GM13976 (cell line): ENCODE measurements at regions not wholly inside any gene's neighbourhood (a gene's known extent, or its start where the extent isn't known, plus 50 kb on each side); places are given as distances from the start of the nearest gene placed in this dataset.

Experiments used
- DNase-seq: peaks from one replicate; pipeline ENCODE4 v3.0.0; 2012; ENCODE audit warnings: low spot score
- in situ Hi-C: fragments of 300-500 bp; cut with MboI; formaldehyde crosslinking; loops from one replicate; pipeline ENCODE4 v1.12.0; 2022; ENCODE audit warnings: low sequenced_read_pairs, mixed read lengths, inconsistent platforms; ENCODE audit not compliant: unreplicated experiment
- TF ChIP-seq, protein P1 (sequence below): IDR thresholded peaks from 2 replicates; pipeline ENCODE4 v1.5.1; 2012; ENCODE audit warnings: borderline replicate concordance, mild to moderate bottlenecking; ENCODE audit not compliant: insufficient read depth; ENCODE audit errors: extremely low read depth, missing control alignments, control extremely low read depth

DNA sequence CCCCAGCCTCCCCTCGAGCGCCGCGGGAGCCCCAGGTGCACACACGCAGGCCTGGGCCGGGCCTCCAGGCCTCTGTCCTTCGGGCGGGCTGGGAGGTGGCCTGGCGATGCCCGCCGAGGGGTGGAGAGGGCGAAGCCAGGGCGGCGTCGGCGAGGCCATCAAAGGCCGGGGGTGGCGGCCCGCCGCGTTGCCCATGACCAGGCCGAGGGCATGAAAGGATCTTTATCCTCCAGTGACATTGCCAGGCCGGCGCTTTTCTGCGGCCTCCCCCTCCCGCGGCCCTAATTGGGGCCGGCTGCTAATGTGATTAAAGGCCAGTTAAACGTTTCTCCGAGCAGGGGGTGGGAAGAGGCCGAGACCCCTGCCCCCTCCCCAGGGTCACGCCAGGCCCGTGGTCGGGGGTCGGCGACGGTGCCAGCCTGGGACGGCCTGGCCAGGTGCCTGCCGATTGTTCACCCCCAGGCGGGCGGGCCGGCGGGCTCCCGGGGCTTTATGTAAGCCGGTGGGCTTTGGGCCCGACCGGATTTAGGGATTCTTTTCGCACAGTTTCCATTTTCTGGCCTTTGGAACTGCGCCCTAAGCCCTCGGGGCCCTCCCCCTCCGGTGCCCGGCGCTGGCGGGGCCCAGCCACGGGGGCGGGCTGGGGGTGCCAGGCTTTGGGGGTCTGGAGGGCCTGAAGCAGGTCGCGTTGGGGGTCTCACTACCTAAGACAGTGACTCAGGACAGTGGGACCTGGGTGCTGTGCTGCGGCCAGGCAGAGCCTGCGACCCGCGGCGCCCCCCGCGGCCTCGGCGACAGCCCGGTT, 103.2 kb upstream of the DIO3 start:
- DNase-seq: no peak
- in situ Hi-C loops: no loop called here
- TF ChIP-seq, protein P1, sequence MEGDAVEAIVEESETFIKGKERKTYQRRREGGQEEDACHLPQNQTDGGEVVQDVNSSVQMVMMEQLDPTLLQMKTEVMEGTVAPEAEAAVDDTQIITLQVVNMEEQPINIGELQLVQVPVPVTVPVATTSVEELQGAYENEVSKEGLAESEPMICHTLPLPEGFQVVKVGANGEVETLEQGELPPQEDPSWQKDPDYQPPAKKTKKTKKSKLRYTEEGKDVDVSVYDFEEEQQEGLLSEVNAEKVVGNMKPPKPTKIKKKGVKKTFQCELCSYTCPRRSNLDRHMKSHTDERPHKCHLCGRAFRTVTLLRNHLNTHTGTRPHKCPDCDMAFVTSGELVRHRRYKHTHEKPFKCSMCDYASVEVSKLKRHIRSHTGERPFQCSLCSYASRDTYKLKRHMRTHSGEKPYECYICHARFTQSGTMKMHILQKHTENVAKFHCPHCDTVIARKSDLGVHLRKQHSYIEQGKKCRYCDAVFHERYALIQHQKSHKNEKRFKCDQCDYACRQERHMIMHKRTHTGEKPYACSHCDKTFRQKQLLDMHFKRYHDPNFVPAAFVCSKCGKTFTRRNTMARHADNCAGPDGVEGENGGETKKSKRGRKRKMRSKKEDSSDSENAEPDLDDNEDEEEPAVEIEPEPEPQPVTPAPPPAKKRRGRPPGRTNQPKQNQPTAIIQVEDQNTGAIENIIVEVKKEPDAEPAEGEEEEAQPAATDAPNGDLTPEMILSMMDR: no peak

DNA sequence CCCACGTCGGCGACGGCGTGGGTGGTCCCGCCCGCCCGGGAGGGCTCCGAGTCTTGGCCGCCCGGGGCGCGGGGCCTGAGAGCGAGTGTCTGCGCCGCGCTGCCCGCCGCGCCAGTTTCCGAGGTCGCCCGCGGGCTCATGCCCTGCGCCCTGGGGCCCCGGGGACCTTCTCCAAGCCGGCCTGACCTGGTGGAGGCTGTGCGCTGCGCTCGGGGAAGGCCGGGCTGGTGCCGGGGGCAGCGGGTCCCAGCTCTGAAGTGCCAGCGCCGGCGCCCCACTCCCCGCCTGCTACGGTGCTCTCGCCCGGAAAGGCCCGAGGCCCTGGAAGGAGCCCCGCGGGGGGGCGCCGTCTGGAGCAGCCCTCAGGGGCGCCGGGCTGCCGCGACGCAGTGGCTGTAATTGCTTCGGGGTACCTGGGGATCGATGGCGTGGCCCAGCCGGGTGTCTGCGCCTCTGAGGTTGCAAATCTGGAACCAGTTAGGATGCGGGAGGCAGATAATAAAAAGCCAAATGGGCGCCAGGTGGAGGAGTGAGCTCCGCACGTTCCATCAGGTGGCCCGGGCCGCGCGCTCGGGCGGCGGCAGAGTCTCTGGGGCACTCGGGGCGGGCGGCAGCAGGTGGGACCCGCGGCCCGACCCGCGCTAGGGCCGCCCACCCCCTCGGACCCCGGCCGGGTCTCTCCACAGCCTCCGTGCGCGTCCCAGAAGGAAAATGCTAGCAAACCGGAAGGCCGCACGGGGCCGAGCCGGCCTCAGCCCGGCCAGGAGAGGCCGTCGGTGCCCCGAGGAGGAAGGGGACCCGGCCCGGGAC, 102.3 kb upstream of the DIO3 start:
- TF ChIP-seq, protein P1: no peak
- in situ Hi-C loops: no loop called here
- no peak for DNase-seq

DNA sequence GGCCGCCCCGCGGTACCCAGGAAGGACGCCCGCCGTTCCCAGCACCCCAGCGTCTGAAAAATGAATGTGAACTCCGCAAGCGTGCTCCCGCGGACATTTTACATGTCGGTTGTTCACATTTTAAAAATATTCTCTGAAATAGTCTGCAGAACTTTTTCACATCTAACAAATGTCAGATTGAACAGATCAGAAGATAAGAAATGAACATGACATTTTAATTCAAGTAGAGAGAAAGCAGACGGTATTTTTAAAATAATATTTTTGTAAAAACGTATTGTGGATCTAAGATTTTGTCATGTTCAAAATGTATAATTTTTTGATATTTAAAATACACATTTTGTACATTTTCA, 101.8 kb upstream of the DIO3 start:
- TF ChIP-seq, protein P1: no peak
- in situ Hi-C loops: no loop called here
- DNase-seq: no peak

DNA sequence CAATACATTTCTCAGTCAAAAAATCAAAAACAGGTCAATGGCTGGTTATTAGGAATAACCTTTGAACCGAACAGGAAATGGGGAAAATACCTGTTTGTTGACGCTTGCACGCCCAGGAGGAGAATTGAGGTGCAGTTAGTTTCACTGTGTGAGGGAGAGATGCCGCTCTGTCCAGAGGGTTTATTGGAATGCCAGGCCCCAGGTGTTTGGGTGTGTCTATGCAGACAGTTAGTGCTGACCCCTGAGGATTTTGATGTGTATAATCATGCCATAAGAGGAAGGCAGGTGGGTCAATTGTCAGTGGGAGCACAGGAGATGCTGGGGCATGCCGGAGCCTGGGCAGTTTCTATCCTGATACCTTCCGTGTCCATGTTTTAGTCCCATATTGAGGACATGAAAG, 100.8 kb upstream of the DIO3 start:
- in situ Hi-C loops: no loop called here
- TF ChIP-seq, protein P1: no peak
- no peak for DNase-seq

DNA sequence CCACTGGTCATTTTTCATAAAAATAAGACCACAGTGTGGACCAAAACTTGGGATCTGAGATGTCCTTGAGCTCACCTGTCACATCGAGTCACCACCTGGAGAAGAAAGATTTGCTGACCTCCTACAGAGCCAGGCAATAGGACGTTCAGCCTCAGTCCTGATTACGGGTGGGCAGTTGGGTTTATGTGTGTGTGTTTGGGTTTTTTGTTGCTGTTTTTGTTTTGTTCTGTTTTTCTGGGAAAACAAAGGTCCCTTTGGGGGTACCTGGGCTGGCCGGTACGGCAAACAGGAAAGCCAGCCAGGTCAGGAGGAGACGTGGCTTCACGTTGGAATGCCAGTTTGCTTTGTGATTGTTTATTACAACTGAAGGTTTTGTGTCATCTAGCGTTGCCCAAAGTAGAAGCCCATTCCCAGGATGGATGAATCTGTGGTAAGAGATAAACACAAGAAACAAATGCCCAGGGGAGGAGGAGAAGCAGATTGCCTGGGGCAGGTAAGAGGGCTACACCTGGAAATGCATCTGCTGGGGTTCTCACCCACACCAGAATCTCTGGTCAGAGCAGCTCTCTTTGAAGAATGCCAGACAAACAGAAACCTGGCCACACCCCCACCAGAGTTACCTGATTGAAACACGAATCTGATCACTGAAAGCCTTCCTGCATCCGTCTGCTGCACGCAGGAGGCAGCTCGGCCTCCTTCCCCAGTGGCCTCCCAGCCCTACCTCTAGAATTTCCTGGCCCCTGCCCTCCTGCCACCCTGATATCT, 100.1 kb upstream of the DIO3 start:
- no peak for DNase-seq
- in situ Hi-C loops: no loop called here
- TF ChIP-seq, protein P1: no peak

DNA sequence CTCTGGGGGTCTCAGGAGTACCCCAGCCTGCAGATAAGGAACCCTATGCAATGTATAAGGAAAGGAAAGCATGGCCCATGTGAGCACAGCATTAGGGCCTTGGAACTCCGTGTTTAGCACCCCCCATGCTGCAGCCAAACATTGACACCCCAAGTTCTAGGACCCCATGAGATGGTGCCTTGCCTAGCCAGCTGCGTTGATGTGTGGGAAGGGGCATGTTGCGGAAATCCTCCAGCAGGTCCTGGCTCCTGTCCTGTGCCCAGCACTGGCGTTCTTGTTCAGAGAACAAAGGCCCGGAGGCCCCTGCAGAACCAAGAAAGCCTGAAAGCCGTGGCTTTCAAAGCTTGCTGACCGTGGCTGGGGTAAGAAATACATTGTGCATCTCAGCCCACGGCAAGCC, 99.4 kb upstream of the DIO3 start:
- TF ChIP-seq, protein P1: no peak
- in situ Hi-C loops: no loop called here
- no peak for DNase-seq
